Progenitor cell of endocrine pancreas (in vitro differentiated cells): ENCODE measurements at regions not wholly inside any gene's neighbourhood (a gene's known extent, or its start where the extent isn't known, plus 50 kb on each side); places are given as distances from the start of the nearest gene placed in this dataset.
"Not testable (repeated sequence)": the region's sequence is repeated elsewhere in the genome, so short reads cannot be mapped to it uniquely, and the experiment has no call there.

ENCODE experiments used
- DNase-seq: peaks from one replicate; pipeline ENCODE4 v3.0.0; 2021; ENCODE audit warnings: low spot score; ENCODE audit not compliant: unreplicated experiment
- H3K27ac Mint-ChIP-seq: 2 replicates; pipeline ENCODE4 v1.8.0; 2021; ENCODE audit warnings: mild to moderate bottlenecking, moderate library complexity, mixed read lengths
- H3K27me3 Mint-ChIP-seq: 2 replicates; pipeline ENCODE4 v1.8.0; 2021; ENCODE audit warnings: mixed read lengths
- H3K36me3 Mint-ChIP-seq: 2 replicates; pipeline ENCODE4 v1.8.0; 2022; ENCODE audit warnings: mixed read lengths; ENCODE audit not compliant: insufficient read depth
- H3K4me1 Mint-ChIP-seq: 2 replicates; pipeline ENCODE4 v1.8.0; 2021; ENCODE audit warnings: low read depth, mixed read lengths
- H3K4me3 Mint-ChIP-seq: 2 replicates; pipeline ENCODE4 v1.8.0; 2021; ENCODE audit warnings: low read depth, mild to moderate bottlenecking, moderate library complexity, mixed read lengths
- H3K9me3 Mint-ChIP-seq: 2 replicates; pipeline ENCODE4 v1.8.0; 2021; ENCODE audit warnings: low read depth, mixed read lengths
- CTCF ChIP-seq: fragments of 200-600 bp; sonication (generic); IDR thresholded peaks from one replicate; pipeline ENCODE4 v1.5.0; 2021; ENCODE audit warnings: antibody characterized with exemption, mild to moderate bottlenecking; ENCODE audit not compliant: unreplicated experiment

- no peak for TF ChIP-seq CTCF
- no peaks in the 10 kb centered on the region for H3K4me1 Mint-ChIP-seq
- H3K27me3 Mint-ChIP-seq, result no peaks in the 10 kb centered on the region
- peaks cover 31% of the 10 kb centered on the region for H3K36me3 Mint-ChIP-seq
- H3K4me3 Mint-ChIP-seq, result no peak overlapping the region
- peaks cover 16% of the 10 kb centered on the region for H3K9me3 Mint-ChIP-seq
- no peak overlapping the region for H3K27ac Mint-ChIP-seq
- DNase-seq, result no peak
These were observed 158.0 kb downstream of the TTC6 start for GRCh38 chr14:37753459-37753858.

- peaks cover 48% of the 10 kb centered on the region for H3K36me3 Mint-ChIP-seq
- H3K9me3 Mint-ChIP-seq, result peaks cover 22% of the 10 kb centered on the region
- not testable (repeated sequence) for H3K27me3 Mint-ChIP-seq, H3K4me3 Mint-ChIP-seq, H3K27ac Mint-ChIP-seq, DNase-seq, H3K4me1 Mint-ChIP-seq
These were observed 164.8 kb downstream of the TTC6 start for GRCh38 chr14:37760275-37760674.

- Mint-ChIP-seq H3K9me3 (peaks cover 22% of the 10 kb centered on the region), H3K27ac (no peak overlapping the region), H3K27me3 (no peaks in the 10 kb centered on the region), H3K36me3 (peaks cover 43% of the 10 kb centered on the region), H3K4me1 (no peaks in the 10 kb centered on the region), H3K4me3 (no peak overlapping the region)
- no peak for DNase-seq
- TF ChIP-seq CTCF, result no peak
These were observed 167.8 kb downstream of the TTC6 start for GRCh38 chr14:37763266-37763665.

GRCh38 chr14:37772283-37772682 lies 176.9 kb downstream of the TTC6 start:
- H3K4me1 Mint-ChIP-seq, DNase-seq, H3K27ac Mint-ChIP-seq, H3K4me3 Mint-ChIP-seq, H3K27me3 Mint-ChIP-seq: not testable (repeated sequence)
- Mint-ChIP-seq H3K36me3 (peaks cover 46% of the 10 kb centered on the region), H3K9me3 (peaks cover 35% of the 10 kb centered on the region)

DNA sequence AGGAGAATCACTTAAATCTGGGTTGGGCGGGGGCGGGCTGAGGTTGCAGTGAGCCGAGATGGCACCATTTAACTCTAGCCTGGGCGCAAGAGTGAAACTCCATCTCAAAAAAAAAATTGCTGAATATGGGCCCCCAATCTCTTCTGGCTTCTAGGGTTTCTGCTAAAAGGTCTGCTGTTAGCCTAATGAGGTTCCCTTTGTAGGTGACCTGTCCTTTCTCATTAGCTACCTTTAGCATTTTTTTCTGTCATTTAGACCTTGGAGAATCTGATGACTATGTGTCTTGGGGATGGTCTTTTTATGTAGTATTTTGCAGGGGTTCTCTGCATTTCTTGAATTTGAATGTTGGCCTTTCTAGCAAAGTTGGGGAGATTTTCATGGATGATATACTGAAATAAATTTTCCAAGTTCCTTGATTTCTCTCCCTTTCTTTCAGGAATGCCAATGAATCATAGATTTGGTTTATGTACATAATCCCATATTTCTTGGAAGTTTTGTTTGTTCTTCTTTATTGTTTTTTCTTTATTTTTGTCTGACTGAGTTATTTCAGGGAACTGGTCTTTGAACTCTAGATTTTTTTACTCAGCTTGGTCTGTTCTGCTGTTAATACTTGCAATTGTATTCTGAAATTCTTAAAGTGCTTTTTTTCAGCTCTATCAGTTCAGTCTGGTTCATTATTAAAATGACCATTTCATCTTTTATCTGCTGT lies 181.5 kb downstream of the TTC6 start:
- Mint-ChIP-seq H3K36me3 (peaks cover 63% of the 10 kb centered on the region), H3K9me3 (peaks cover 41% of the 10 kb centered on the region), H3K27ac (no peak overlapping the region), H3K27me3 (no peaks in the 10 kb centered on the region), H3K4me3 (no peak overlapping the region), H3K4me1 (no peaks in the 10 kb centered on the region)
- no peak for TF ChIP-seq CTCF
- DNase-seq, result no peak

DNA sequence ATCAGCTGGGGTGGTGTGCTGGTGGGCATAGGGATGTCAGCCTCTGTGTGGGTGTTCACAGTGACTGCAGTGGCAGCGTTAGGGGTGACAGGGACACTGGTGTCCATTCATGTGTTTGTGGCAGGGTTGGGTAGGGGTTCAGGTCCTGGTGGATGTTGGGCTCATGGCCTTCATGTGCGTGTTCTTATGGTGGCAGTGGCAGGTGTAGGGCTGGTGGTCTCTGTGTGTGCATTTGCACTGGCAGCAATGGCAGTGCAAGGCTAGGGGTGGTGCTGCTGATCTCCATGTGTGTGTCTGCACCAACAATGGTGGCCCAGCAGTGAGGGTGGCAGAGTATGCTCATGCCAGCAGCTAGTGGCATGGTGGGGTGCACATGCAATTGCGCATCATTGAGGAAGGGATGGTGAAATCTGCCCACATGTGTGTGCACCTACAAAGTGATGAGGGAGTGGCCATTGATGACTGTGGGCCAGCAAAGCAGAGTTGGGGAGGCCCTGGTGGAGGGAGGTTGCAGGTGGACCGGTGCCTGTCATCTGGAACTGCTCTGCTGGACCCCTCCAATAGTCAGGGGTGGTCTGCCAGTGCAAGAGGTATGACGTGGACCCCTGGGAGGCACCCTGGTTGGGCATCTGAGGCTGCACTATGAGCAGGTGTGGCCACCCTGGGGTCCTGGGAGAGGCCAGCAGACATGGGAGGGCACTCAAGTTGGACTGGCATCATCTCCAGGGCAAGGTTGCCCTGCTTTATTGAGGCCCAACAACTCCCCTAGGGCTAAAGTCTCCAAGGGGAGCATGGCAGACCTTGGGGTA lies 182.9 kb downstream of the TTC6 start:
- no peak for TF ChIP-seq CTCF
- H3K27ac Mint-ChIP-seq, result no peak overlapping the region

More for the DNA sequence above, 182.9 kb downstream of the TTC6 start:
- peaks cover under 1% of the 10 kb centered on the region for H3K4me1 Mint-ChIP-seq
- peaks cover 37% of the 10 kb centered on the region for H3K9me3 Mint-ChIP-seq
- DNase-seq, result no peak
- H3K27me3 Mint-ChIP-seq, result no peaks in the 10 kb centered on the region
- H3K4me3 Mint-ChIP-seq, result no peak overlapping the region
- peaks cover 61% of the 10 kb centered on the region for H3K36me3 Mint-ChIP-seq
